ENCODE measurements at regions not wholly inside any gene's neighbourhood (a gene's known extent, or its start where the extent isn't known, plus 50 kb on each side); places are given as distances from the start of the nearest gene placed in this dataset.

DNA sequence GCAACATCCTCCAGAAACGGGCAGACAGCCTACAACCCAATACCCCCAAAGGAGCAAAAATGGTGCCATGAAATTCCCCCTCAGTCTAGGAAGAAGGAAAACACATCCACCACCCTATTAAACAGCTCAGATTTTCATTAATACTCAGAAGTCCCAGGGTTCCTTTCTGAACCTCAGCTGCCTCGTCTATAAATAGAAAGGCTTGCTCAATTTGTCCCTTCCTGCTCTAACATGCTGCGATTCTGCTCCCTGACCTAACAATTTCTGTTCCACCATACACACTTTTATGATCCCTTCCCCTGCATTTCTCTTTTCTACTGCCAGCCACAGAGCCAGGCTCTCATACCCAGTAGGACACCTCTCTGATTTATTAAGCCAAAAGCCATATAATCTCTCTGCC is 68.1 kb downstream of the MTERF1 start:
- TF ChIP-seq POLR2A (IDR thresholded peaks at IDR 0.05; ENCODE audit: low read length) (no peak), GATA1 (IDR thresholded peaks at IDR 0.05; ENCODE audit: low read depth, low read length) (no peak)
